Keratinocyte (primary cell): ENCODE measurements at regions not wholly inside any gene's neighbourhood (a gene's known extent, or its start where the extent isn't known, plus 50 kb on each side); places are given as distances from the start of the nearest gene placed in this dataset.

Source experiments
- DNase-seq: peaks from one replicate; pipeline ENCODE4 v3.0.0-alpha.2; 2011; ENCODE audit warnings: low read depth, missing footprints, low spot score
- FAIRE-seq: peaks from 2 replicates; lab custom pipeline; 2011; peaks lifted over from hg19 to GRCh38; lab: Jason Lieb, UNC
- H2AFZ ChIP-seq: 2 replicates; pipeline ENCODE4 v1.6.0; 2012; ENCODE audit warnings: low read length, control low read depth, inconsistent platforms; ENCODE audit not compliant: control insufficient read depth
- H3K27ac ChIP-seq: 2 replicates; pipeline ENCODE4 v1.5.1; 2011; ENCODE audit warnings: low read length; ENCODE audit not compliant: control insufficient read depth, insufficient read depth
- H3K27me3 ChIP-seq: 3 replicates; pipeline ENCODE4 v1.6.0; 2011; ENCODE audit warnings: low read length; ENCODE audit not compliant: control insufficient read depth, insufficient read depth; ENCODE audit errors: extremely low read depth
- H3K36me3 ChIP-seq, 2 experiments: 2 replicates in 1 of 2; 3 replicates in 1 of 2; pipeline ENCODE4 v1.5.1; 2011; ENCODE audit warnings: low read length in 2 of 2, mild to moderate bottlenecking in 1 of 2; ENCODE audit not compliant: control insufficient read depth in 2 of 2, insufficient read depth in 2 of 2; ENCODE audit errors: extremely low read depth in 1 of 2
- H3K4me1 ChIP-seq: 3 replicates; pipeline ENCODE4 v1.5.1; 2011; ENCODE audit warnings: low read length; ENCODE audit not compliant: control insufficient read depth, insufficient read depth; ENCODE audit errors: extremely low read depth
- H3K4me2 ChIP-seq: 3 replicates; pipeline ENCODE4 v1.6.0; 2011; ENCODE audit warnings: low read depth, low read length; ENCODE audit not compliant: control insufficient read depth, insufficient read depth; ENCODE audit errors: extremely low read depth
- H3K4me3 ChIP-seq, 3 experiments: fragments of 200-600 bp in 1 of 3; sonication (generic) in 1 of 3; 2 replicates in 2 of 3; 3 replicates in 1 of 3; pipeline ENCODE4 v1.5.1; 2011 to 2016; ENCODE audit warnings: low read length in 3 of 3, mild to moderate bottlenecking in 3 of 3, control low read depth in 2 of 3, inconsistent platforms in 1 of 3, low read depth in 1 of 3, mixed read lengths in 1 of 3, mixed run types in 1 of 3, moderate library complexity in 1 of 3; ENCODE audit not compliant: control insufficient read depth in 2 of 3, insufficient read depth in 2 of 3; ENCODE audit errors: extremely low read depth in 1 of 3
- H3K79me2 ChIP-seq: 2 replicates; pipeline ENCODE4 v1.6.0; 2012; ENCODE audit warnings: low read length; ENCODE audit not compliant: control insufficient read depth, insufficient read depth
- H3K9ac ChIP-seq: 3 replicates; pipeline ENCODE4 v1.6.0; 2011; ENCODE audit warnings: low read length; ENCODE audit not compliant: control insufficient read depth, insufficient read depth; ENCODE audit errors: extremely low read depth
- H3K9me1 ChIP-seq: 3 replicates; pipeline ENCODE4 v1.6.0; 2011; ENCODE audit warnings: low read length; ENCODE audit not compliant: control insufficient read depth, insufficient read depth; ENCODE audit errors: extremely low read depth
- H3K9me3 ChIP-seq: 2 replicates; pipeline ENCODE4 v1.5.1; 2012; ENCODE audit warnings: low read depth, low read length; ENCODE audit not compliant: control insufficient read depth
- H4K20me1 ChIP-seq: 3 replicates; pipeline ENCODE4 v1.6.0; 2011; ENCODE audit warnings: low read length; ENCODE audit not compliant: control insufficient read depth, insufficient read depth; ENCODE audit errors: extremely low read depth
- EZH2 ChIP-seq: IDR thresholded peaks from one replicate; pipeline ENCODE4 v1.6.1; 2012; ENCODE audit warnings: inconsistent platforms, mild to moderate bottlenecking, low read length, moderate library complexity
- dilution Hi-C: fragments of 300-500 bp; cut with MboI; formaldehyde crosslinking; loops from one replicate; pipeline ENCODE4 v1.7.0; 2020; ENCODE audit warnings: low sequenced_read_pairs; ENCODE audit not compliant: extremely low pct_ligation_motif_present
- TF ChIP-seq, protein P1 (sequence below), 3 experiments: IDR thresholded peaks in 1 of 3; conservative IDR thresholded peaks in 1 of 3; optimal IDR thresholded peaks in 1 of 3; 2 replicates in 2 of 3; 3 replicates in 1 of 3; pipeline versions ENCODE3 to v1.5.1; 2011; ENCODE audit warnings: low read length in 3 of 3, mild to moderate bottlenecking in 3 of 3, moderate library complexity in 2 of 3, control low read depth in 1 of 3, inconsistent platforms in 1 of 3; ENCODE audit not compliant: insufficient read depth in 2 of 3; ENCODE audit errors: extremely low read depth in 1 of 3

- DNase-seq, result no peak
- Histone ChIP-seq H2AFZ (peak overlapping the region; percentile 36), H3K4me1 (peaks cover 26% of the 10 kb centered on the region), H3K27ac (no peak overlapping the region), H3K4me2 (peak overlapping the region; percentile 57), H3K9ac (no peak overlapping the region), H3K4me3 (no peak overlapping the region), H3K79me2 (no peaks in the 10 kb centered on the region), H3K9me3 (no peaks in the 10 kb centered on the region), H3K27me3 (no peaks in the 10 kb centered on the region), H3K9me1 (no peaks in the 10 kb centered on the region), H4K20me1 (no peaks in the 10 kb centered on the region), H3K36me3 (no peaks in the 10 kb centered on the region)
- FAIRE-seq, result peak; percentile 90
- no peak for TF ChIP-seq EZH2
- TF ChIP-seq, protein P1, sequence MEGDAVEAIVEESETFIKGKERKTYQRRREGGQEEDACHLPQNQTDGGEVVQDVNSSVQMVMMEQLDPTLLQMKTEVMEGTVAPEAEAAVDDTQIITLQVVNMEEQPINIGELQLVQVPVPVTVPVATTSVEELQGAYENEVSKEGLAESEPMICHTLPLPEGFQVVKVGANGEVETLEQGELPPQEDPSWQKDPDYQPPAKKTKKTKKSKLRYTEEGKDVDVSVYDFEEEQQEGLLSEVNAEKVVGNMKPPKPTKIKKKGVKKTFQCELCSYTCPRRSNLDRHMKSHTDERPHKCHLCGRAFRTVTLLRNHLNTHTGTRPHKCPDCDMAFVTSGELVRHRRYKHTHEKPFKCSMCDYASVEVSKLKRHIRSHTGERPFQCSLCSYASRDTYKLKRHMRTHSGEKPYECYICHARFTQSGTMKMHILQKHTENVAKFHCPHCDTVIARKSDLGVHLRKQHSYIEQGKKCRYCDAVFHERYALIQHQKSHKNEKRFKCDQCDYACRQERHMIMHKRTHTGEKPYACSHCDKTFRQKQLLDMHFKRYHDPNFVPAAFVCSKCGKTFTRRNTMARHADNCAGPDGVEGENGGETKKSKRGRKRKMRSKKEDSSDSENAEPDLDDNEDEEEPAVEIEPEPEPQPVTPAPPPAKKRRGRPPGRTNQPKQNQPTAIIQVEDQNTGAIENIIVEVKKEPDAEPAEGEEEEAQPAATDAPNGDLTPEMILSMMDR (optimal IDR thresholded peaks at IDR 0.05 in 1 of 3, IDR thresholded peaks at IDR 0.05 in 1 of 3, conservative IDR thresholded peaks at IDR 0.05 in 1 of 3; ENCODE audit: extremely low read depth in 1 of 3, insufficient read depth in 2 of 3, low read length in 3 of 3), result no peak
- dilution Hi-C loops, result no loop called here
These were observed 55.4 kb downstream of the CCER1 start for GRCh38 chr12:90899456-90900182.

GRCh38 chr12:90897986-90898385, 57.0 kb downstream of the CCER1 start:
- Histone ChIP-seq H3K79me2 (no peaks in the 10 kb centered on the region), H3K9me1 (no peaks in the 10 kb centered on the region), H3K4me2 (no peak overlapping the region), H3K36me3 (no peaks in the 10 kb centered on the region), H3K27ac (no peak overlapping the region), H3K4me1 (peaks cover 26% of the 10 kb centered on the region), H3K9ac (no peak overlapping the region), H3K9me3 (no peaks in the 10 kb centered on the region), H3K4me3 (no peak overlapping the region), H2AFZ (no peak overlapping the region), H4K20me1 (no peaks in the 10 kb centered on the region), H3K27me3 (no peaks in the 10 kb centered on the region)
- FAIRE-seq (no peak), DNase-seq (no peak)
- no peak for TF ChIP-seq EZH2
- TF ChIP-seq, protein P1 (optimal IDR thresholded peaks at IDR 0.05 in 1 of 3, IDR thresholded peaks at IDR 0.05 in 1 of 3, conservative IDR thresholded peaks at IDR 0.05 in 1 of 3; ENCODE audit: extremely low read depth in 1 of 3, insufficient read depth in 2 of 3, low read length in 3 of 3), result no peak
- dilution Hi-C loops, result no loop called here
